Nephron progenitor cell (in vitro differentiated cells): ENCODE measurements at regions not wholly inside any gene's neighbourhood (a gene's known extent, or its start where the extent isn't known, plus 50 kb on each side); places are given as distances from the start of the nearest gene placed in this dataset.
"Not testable (repeated sequence)": the region's sequence is repeated elsewhere in the genome, so short reads cannot be mapped to it uniquely, and the experiment has no call there.

Experiments used
- DNase-seq: peaks from one replicate; pipeline ENCODE4 v3.0.0; 2021
- H3K27ac Mint-ChIP-seq: 2 replicates; pipeline ENCODE4 v1.8.0; 2021; ENCODE audit warnings: mild to moderate bottlenecking, moderate library complexity, mixed read lengths
- H3K27me3 Mint-ChIP-seq: 2 replicates; pipeline ENCODE4 v1.8.0; 2021; ENCODE audit warnings: mild to moderate bottlenecking, low read depth, mixed read lengths; ENCODE audit not compliant: poor library complexity
- H3K36me3 Mint-ChIP-seq: 2 replicates; pipeline ENCODE4 v1.8.0; 2021; ENCODE audit warnings: low read depth, mixed read lengths
- H3K4me1 Mint-ChIP-seq: 2 replicates; pipeline ENCODE4 v1.8.0; 2021; ENCODE audit warnings: mixed read lengths
- H3K4me3 Mint-ChIP-seq: 2 replicates; pipeline ENCODE4 v1.8.0; 2021; ENCODE audit warnings: mild to moderate bottlenecking, moderate library complexity, mixed read lengths
- H3K9me3 Mint-ChIP-seq: 2 replicates; pipeline ENCODE4 v1.8.0; 2021; ENCODE audit warnings: mild to moderate bottlenecking, moderate library complexity, mixed read lengths

GRCh38 chr15:21638770-21639169, 198.5 kb upstream of the POTEB3 start:
- not testable (repeated sequence) for H3K36me3 Mint-ChIP-seq, DNase-seq, H3K27ac Mint-ChIP-seq, H3K27me3 Mint-ChIP-seq, H3K4me1 Mint-ChIP-seq, H3K9me3 Mint-ChIP-seq, H3K4me3 Mint-ChIP-seq

- H3K36me3 Mint-ChIP-seq, H3K27me3 Mint-ChIP-seq, H3K9me3 Mint-ChIP-seq, H3K4me1 Mint-ChIP-seq, H3K27ac Mint-ChIP-seq, H3K4me3 Mint-ChIP-seq, DNase-seq: not testable (repeated sequence)
Measured at GRCh38 chr15:21626694-21627093, 186.4 kb upstream of the POTEB3 start.

GRCh38 chr15:21609223-21609622, 168.9 kb upstream of the POTEB3 start:
- not testable (repeated sequence) for H3K36me3 Mint-ChIP-seq, H3K27me3 Mint-ChIP-seq, DNase-seq, H3K9me3 Mint-ChIP-seq, H3K4me3 Mint-ChIP-seq, H3K27ac Mint-ChIP-seq, H3K4me1 Mint-ChIP-seq

- H3K9me3 Mint-ChIP-seq, DNase-seq, H3K27me3 Mint-ChIP-seq, H3K36me3 Mint-ChIP-seq, H3K4me1 Mint-ChIP-seq, H3K27ac Mint-ChIP-seq, H3K4me3 Mint-ChIP-seq: not testable (repeated sequence)
Measured at GRCh38 chr15:21565426-21565825, 125.1 kb upstream of the POTEB3 start.

- H3K36me3 Mint-ChIP-seq, H3K4me3 Mint-ChIP-seq, H3K4me1 Mint-ChIP-seq, DNase-seq, H3K27me3 Mint-ChIP-seq, H3K9me3 Mint-ChIP-seq, H3K27ac Mint-ChIP-seq: not testable (repeated sequence)
Measured at GRCh38 chr15:21551809-21552208, 111.5 kb upstream of the POTEB3 start.

- not testable (repeated sequence) for H3K36me3 Mint-ChIP-seq, H3K4me3 Mint-ChIP-seq, DNase-seq, H3K27ac Mint-ChIP-seq, H3K4me1 Mint-ChIP-seq, H3K9me3 Mint-ChIP-seq, H3K27me3 Mint-ChIP-seq
Measured at GRCh38 chr15:21546182-21546903, 106.0 kb upstream of the POTEB3 start.

GRCh38 chr15:21532785-21533184, 92.5 kb upstream of the POTEB3 start:
- peaks cover 51% of the 10 kb centered on the region for H3K9me3 Mint-ChIP-seq
- not testable (repeated sequence) for H3K4me1 Mint-ChIP-seq, H3K27me3 Mint-ChIP-seq, H3K4me3 Mint-ChIP-seq, DNase-seq, H3K36me3 Mint-ChIP-seq, H3K27ac Mint-ChIP-seq

GRCh38 chr15:21516248-21516647, 75.9 kb upstream of the POTEB3 start:
- not testable (repeated sequence) for H3K4me1 Mint-ChIP-seq, H3K27me3 Mint-ChIP-seq, H3K36me3 Mint-ChIP-seq, H3K27ac Mint-ChIP-seq, H3K9me3 Mint-ChIP-seq, H3K4me3 Mint-ChIP-seq, DNase-seq

GRCh38 chr15:21515296-21515695, 75.0 kb upstream of the POTEB3 start:
- not testable (repeated sequence) for H3K27me3 Mint-ChIP-seq, H3K4me3 Mint-ChIP-seq, H3K27ac Mint-ChIP-seq, H3K4me1 Mint-ChIP-seq, H3K36me3 Mint-ChIP-seq, DNase-seq, H3K9me3 Mint-ChIP-seq

GRCh38 chr15:21503021-21503420, 62.7 kb upstream of the POTEB3 start:
- not testable (repeated sequence) for H3K4me1 Mint-ChIP-seq, H3K27me3 Mint-ChIP-seq, H3K36me3 Mint-ChIP-seq, H3K27ac Mint-ChIP-seq, H3K4me3 Mint-ChIP-seq, DNase-seq, H3K9me3 Mint-ChIP-seq
